Nephron (organoid): ENCODE measurements at regions not wholly inside any gene's neighbourhood (a gene's known extent, or its start where the extent isn't known, plus 50 kb on each side); places are given as distances from the start of the nearest gene placed in this dataset.

ENCODE experiments used
- H3K27ac Mint-ChIP-seq, 3 experiments: 2 replicates each; pipeline ENCODE4 v1.8.0; 2020; ENCODE audit warnings: mixed read lengths in 3 of 3, mild to moderate bottlenecking in 2 of 3, moderate library complexity in 1 of 3
- H3K27me3 Mint-ChIP-seq: 2 replicates; pipeline ENCODE4 v1.8.0; 2021; ENCODE audit warnings: low read depth, mild to moderate bottlenecking, moderate library complexity, mixed read lengths
- H3K36me3 Mint-ChIP-seq: 2 replicates; pipeline ENCODE4 v1.8.0; 2020; ENCODE audit warnings: low read depth, mixed read lengths
- H3K4me1 Mint-ChIP-seq: 2 replicates; pipeline ENCODE4 v1.8.0; 2020; ENCODE audit warnings: mixed read lengths
- H3K4me3 Mint-ChIP-seq, 3 experiments: 2 replicates each; pipeline ENCODE4 v1.8.0; 2020; ENCODE audit warnings: mild to moderate bottlenecking in 3 of 3, mixed read lengths in 3 of 3, moderate library complexity in 2 of 3
- H3K9me3 Mint-ChIP-seq: 2 replicates; pipeline ENCODE4 v1.8.0; 2020; ENCODE audit warnings: mixed read lengths
- TF ChIP-seq, protein P1 (sequence below), 3 experiments: fragments of 200-600 bp; sonication (generic); IDR thresholded peaks; one replicate each; pipeline ENCODE4 v1.5.0; 2021; ENCODE audit warnings: antibody characterized with exemption in 3 of 3; ENCODE audit not compliant: unreplicated experiment in 3 of 3

DNA sequence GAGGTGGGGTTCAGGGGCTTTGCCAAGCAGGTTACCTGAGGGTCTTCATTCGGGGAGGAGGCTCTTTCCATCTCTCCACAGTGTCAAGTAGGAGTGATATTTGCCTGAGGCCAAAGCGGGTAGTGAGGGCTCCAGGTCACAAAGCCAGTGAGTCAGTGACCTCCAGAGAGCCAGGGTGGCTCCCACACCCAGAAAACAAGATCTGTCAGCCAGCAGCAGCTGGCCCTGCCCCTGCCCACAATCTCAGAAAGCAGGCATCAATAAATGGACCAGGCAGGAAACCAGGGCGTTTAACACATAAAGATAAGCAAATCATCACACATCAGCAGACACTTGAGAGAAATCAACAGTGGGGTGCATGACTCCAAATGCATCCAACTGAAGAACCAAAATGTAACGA lies 250.8 kb downstream of the CDH26 start:
- no peak overlapping the region for H3K4me3 Mint-ChIP-seq
- no peaks in the 10 kb centered on the region for H3K36me3 Mint-ChIP-seq
- H3K27me3 Mint-ChIP-seq: peaks cover 39% of the 10 kb centered on the region
- H3K4me1 Mint-ChIP-seq: no peaks in the 10 kb centered on the region
- H3K27ac Mint-ChIP-seq: no peak overlapping the region
- no peaks in the 10 kb centered on the region for H3K9me3 Mint-ChIP-seq
- TF ChIP-seq, protein P1, sequence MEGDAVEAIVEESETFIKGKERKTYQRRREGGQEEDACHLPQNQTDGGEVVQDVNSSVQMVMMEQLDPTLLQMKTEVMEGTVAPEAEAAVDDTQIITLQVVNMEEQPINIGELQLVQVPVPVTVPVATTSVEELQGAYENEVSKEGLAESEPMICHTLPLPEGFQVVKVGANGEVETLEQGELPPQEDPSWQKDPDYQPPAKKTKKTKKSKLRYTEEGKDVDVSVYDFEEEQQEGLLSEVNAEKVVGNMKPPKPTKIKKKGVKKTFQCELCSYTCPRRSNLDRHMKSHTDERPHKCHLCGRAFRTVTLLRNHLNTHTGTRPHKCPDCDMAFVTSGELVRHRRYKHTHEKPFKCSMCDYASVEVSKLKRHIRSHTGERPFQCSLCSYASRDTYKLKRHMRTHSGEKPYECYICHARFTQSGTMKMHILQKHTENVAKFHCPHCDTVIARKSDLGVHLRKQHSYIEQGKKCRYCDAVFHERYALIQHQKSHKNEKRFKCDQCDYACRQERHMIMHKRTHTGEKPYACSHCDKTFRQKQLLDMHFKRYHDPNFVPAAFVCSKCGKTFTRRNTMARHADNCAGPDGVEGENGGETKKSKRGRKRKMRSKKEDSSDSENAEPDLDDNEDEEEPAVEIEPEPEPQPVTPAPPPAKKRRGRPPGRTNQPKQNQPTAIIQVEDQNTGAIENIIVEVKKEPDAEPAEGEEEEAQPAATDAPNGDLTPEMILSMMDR (IDR thresholded peaks at IDR 0.05; ENCODE audit: unreplicated experiment in 3 of 3): no peak

DNA sequence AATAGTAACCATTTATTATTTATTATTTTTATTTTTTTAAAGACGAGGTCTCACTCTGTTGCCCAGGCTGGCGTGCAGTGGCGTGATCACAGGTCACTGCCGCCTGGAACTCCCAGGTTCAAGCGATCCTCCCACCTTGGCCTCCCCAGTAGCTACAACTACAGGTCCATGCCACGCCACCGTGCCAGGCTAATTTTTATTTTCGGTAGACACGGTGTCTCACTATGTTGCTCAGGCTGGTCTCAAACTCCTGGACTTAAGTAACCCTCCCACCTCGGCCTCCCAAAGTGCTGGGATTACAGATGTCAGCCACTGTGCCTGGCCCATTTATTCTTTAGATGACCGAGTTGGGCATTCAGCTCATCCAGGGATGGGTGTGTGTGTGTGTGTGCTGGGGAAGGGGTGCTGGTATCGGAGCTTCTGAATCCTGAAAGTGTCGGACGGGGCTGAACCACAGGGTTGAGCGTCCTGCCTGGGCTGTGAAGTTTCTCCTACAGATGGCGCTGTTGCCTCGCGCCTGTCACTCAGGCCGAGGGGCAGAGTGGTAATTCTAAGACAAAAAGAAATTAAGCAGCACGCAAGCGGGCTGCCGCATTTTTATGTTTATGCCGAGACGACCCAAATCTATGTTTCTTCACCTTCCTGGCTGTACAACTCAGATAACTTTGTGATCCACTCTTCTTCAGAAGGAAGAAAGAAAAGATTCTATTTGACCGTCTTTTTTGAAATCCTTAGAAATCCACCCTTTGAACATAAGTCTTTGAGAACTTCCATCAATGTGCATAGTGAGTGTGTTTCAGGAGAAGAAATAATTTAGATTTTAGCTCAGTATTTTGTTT lies 252.8 kb downstream of the CDH26 start:
- TF ChIP-seq, protein P1 (IDR thresholded peaks at IDR 0.05; ENCODE audit: unreplicated experiment in 3 of 3): peak; percentile 90 to 94 (median 93)
- H3K4me3 Mint-ChIP-seq: no peak overlapping the region
- no peaks in the 10 kb centered on the region for H3K36me3 Mint-ChIP-seq
- H3K27me3 Mint-ChIP-seq: peaks cover 52% of the 10 kb centered on the region
- no peaks in the 10 kb centered on the region for H3K4me1 Mint-ChIP-seq
- H3K9me3 Mint-ChIP-seq: no peaks in the 10 kb centered on the region
- no peak overlapping the region for H3K27ac Mint-ChIP-seq

DNA sequence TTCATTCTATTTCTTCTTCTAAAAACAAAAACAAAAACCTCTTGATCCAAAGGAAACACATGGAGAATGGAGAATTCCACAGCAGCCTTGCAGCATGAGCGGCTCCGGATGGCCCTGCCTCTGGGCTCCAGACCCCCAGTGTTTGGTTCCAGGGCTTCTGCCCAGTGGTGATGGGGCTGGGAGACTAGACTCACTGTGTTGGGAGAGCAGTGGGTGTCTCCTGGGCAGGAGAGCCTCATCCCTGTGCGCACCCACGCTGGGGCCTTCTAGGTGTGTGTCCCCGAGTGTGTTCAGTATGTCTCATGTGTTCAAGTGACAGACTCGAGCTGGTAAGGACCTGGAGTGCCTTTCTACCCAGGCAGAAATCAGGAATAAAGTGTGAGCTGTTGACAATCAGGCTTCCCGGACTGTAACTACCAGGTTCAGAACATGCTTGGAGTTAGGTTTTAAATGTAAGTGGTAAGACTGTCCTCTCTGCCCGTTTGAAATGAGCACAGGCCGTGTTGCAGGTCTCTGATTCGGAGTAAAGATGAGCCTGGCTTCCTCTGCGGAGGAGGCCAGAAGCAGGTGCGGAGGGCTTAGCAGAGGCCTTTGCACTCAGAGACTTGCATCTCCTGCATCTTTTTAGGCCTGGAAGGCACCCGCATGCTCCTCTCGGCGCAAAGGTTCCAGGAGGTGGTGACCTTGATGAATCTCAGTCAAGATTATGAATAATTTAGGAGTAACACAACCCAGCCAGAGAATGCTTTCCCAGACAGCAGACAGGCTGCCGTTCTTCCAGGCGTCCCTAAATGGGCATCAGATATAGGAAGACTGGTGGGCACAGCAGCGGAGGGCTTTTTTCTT lies 253.6 kb downstream of the CDH26 start:
- Mint-ChIP-seq H3K27ac (no peak overlapping the region), H3K36me3 (no peaks in the 10 kb centered on the region), H3K9me3 (no peaks in the 10 kb centered on the region), H3K4me1 (peaks cover 4% of the 10 kb centered on the region), H3K27me3 (peaks cover 57% of the 10 kb centered on the region), H3K4me3 (no peak overlapping the region)
- TF ChIP-seq, protein P1 (IDR thresholded peaks at IDR 0.05; ENCODE audit: unreplicated experiment in 3 of 3): no peak

DNA sequence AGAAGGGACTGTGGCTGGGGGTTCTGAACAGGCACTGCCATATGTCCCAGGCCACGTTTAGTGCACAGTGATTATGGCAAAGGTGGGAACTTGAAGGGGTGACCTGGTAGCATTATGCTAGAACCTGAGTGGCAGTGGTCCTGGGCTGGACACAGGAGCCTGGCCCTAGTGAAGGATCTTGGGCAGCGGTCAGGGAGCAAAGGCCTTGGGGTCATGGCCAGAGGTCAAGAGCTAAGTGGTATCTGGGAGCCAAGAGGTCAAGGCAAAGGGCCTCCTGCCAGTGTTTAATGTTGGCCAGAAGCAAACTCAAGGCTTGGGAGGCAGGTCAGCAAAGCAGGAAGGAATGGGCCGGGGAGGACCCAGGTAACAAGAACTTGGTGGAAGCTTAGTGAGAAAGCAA lies 254.5 kb downstream of the CDH26 start:
- Mint-ChIP-seq H3K4me3 (no peak overlapping the region), H3K4me1 (peaks cover 4% of the 10 kb centered on the region), H3K27ac (no peak overlapping the region), H3K36me3 (no peaks in the 10 kb centered on the region), H3K9me3 (no peaks in the 10 kb centered on the region), H3K27me3 (peaks cover 53% of the 10 kb centered on the region)
- TF ChIP-seq, protein P1 (IDR thresholded peaks at IDR 0.05; ENCODE audit: unreplicated experiment in 3 of 3): no peak

DNA sequence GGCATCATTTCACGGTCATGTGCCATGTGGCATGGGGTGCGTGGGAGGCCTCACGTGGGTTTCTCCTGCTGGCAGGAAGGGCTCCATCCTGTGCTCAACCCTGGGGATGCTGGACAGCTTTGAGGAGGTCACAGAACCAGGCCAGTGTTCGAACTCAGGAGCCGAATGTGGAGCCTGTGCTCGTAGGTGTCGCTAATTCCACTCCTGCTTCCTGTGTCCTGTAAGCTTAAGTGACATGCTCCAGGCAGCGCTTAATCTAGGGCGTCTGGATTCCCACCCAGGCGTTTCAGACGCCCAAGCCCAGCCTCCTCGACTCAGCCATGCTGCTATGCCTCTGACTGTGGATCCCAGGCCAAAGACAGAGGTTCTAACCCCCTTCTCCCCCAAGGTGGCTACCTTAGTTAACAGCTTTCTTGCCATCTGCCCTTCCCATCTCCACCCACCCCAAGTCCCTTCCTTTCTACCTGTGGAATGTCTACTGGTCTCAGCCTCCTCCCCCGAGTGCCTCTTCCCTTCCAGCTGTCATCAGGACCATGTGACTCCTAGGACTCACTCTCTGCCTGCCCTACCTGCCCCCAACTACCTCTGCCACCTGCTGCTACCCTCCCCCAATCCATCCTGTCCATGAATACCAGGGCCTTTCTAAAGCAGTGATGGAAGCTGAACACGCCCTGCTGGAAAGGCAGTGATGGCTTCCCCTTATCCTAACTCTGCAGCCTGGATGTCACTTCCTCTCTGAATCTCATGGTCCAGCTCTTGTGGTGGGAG lies 255.1 kb downstream of the CDH26 start:
- peaks cover 4% of the 10 kb centered on the region for H3K4me1 Mint-ChIP-seq
- TF ChIP-seq, protein P1 (IDR thresholded peaks at IDR 0.05; ENCODE audit: unreplicated experiment in 3 of 3): no peak
- H3K9me3 Mint-ChIP-seq: no peaks in the 10 kb centered on the region
- H3K27me3 Mint-ChIP-seq: peaks cover 52% of the 10 kb centered on the region
- H3K27ac Mint-ChIP-seq: no peak overlapping the region
- H3K4me3 Mint-ChIP-seq: no peak overlapping the region
- no peaks in the 10 kb centered on the region for H3K36me3 Mint-ChIP-seq
